Testis (tissue), 2 donors: ENCODE measurements at regions not wholly inside any gene's neighbourhood (a gene's known extent, or its start where the extent isn't known, plus 50 kb on each side); places are given as distances from the start of the nearest gene placed in this dataset.

Source experiments
- DNase-seq: peaks from one replicate; pipeline ENCODE4 v3.0.0-alpha.2; 2019
- H3K27ac ChIP-seq, 2 donors: fragments of 200-600 bp; sonication (generic); one replicate each; pipeline ENCODE4 v1.5.1; 2019
- H3K27me3 ChIP-seq: fragments of 200-600 bp; sonication (generic); one replicate; pipeline ENCODE4 v1.5.1; 2019
- H3K36me3 ChIP-seq: fragments of 200-600 bp; sonication (generic); one replicate; pipeline ENCODE4 v1.5.1; 2017; ENCODE audit warnings: low read depth; ENCODE audit errors: missing control alignments
- H3K4me1 ChIP-seq: fragments of 200-600 bp; sonication (generic); one replicate; pipeline ENCODE4 v1.5.1; 2019
- H3K4me3 ChIP-seq, 2 donors: fragments of 200-600 bp; sonication (generic); one replicate each; pipeline ENCODE4 v1.5.1; 2017 to 2019
- H3K9me3 ChIP-seq: fragments of 200-600 bp; sonication (generic); one replicate; pipeline ENCODE4 v1.5.1; 2017
- POLR2A ChIP-seq: fragments of 450-650 bp; IDR thresholded peaks from one replicate; pipeline ENCODE4 v1.6.1; 2017; ENCODE audit warnings: antibody characterized with exemption, mild to moderate bottlenecking, moderate library complexity
- WGBS, 2 donors: methylation state at CpG; one replicate each; pipeline ENCODE4 v1.1.5; 2018; 5-methylcytosine and 5-hydroxymethylcytosine counted together
- intact Hi-C: fragments of 100-400 bp; cut with DNase I; formaldehyde crosslinking; loops from one replicate; pipeline ENCODE4 v1.15.1; 2023; ENCODE audit warnings: low total_unique reads
- TF ChIP-seq, protein P1 (sequence below), 3 experiments: fragments of 450-650 bp in 2 of 3; fragments of 200-600 bp in 1 of 3; sonication (generic) in 1 of 3; IDR thresholded peaks; one replicate each; pipeline ENCODE4 v1.5.1; 2016 to 2019; ENCODE audit warnings: antibody characterized with exemption in 3 of 3, mild to moderate bottlenecking in 2 of 3, moderate library complexity in 1 of 3

DNA sequence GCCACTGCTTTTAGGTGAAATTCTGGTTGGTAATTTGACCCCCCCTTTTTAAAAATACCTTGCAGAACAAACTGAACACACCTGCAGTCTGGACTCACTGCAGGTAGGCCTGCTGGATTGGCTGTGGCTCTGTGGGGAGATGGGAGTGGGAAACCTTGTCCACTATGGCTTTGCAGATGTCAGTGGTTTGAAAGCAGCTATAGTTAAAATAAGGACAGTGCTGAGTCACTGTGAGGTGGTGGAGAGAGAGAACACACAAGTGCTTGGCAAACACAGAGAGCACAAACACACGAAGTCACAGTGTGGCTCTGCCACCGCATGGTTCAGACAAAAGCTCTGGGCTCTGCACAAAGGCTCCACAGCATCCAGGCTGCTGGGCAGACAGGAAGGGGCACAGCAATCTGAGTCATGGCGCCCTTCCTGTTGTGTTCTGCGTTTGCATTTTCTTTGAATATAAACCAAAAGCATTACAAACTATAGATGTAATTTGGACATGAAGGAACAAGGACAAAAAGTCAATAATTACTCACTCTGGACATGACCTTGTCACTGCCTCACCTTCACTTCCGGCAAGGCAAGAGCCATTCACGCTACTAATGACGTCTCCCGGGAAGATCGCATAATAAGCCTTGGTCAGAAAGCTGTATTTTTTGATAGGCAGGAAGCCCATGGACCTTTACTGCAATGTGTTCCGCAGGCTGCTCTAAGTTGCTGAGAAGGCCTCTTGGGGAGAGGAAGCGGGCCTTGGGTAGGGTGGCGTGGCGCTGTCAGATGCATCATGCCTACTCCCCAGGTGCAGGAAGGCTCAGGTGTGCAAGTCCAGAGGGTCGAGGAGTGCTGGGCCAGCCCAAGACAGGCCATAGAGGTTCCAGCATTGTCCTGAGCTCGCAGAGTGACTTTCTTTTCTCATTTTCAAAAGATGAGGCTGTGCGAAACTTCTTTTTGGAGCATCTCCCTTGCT, 60.1 kb upstream of the MED9 start:
- WGBS, 2 donors: 80 to 87% methylated on average over 16 of the region's 16 CpGs
- H3K36me3 ChIP-seq: no peaks in the 10 kb centered on the region
- H3K27me3 ChIP-seq: no peaks in the 10 kb centered on the region
- no peaks in the 10 kb centered on the region for H3K4me1 ChIP-seq
- H3K9me3 ChIP-seq: no peaks in the 10 kb centered on the region
- intact Hi-C loops: no loop called here
- H3K4me3 ChIP-seq: no peak overlapping the region
- H3K27ac ChIP-seq: peak overlapping the region in 1 of 2 donors; percentile 45
- TF ChIP-seq POLR2A: no peak
- TF ChIP-seq, protein P1, sequence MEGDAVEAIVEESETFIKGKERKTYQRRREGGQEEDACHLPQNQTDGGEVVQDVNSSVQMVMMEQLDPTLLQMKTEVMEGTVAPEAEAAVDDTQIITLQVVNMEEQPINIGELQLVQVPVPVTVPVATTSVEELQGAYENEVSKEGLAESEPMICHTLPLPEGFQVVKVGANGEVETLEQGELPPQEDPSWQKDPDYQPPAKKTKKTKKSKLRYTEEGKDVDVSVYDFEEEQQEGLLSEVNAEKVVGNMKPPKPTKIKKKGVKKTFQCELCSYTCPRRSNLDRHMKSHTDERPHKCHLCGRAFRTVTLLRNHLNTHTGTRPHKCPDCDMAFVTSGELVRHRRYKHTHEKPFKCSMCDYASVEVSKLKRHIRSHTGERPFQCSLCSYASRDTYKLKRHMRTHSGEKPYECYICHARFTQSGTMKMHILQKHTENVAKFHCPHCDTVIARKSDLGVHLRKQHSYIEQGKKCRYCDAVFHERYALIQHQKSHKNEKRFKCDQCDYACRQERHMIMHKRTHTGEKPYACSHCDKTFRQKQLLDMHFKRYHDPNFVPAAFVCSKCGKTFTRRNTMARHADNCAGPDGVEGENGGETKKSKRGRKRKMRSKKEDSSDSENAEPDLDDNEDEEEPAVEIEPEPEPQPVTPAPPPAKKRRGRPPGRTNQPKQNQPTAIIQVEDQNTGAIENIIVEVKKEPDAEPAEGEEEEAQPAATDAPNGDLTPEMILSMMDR (IDR thresholded peaks at IDR 0.05): no peak
- no peak for DNase-seq

DNA sequence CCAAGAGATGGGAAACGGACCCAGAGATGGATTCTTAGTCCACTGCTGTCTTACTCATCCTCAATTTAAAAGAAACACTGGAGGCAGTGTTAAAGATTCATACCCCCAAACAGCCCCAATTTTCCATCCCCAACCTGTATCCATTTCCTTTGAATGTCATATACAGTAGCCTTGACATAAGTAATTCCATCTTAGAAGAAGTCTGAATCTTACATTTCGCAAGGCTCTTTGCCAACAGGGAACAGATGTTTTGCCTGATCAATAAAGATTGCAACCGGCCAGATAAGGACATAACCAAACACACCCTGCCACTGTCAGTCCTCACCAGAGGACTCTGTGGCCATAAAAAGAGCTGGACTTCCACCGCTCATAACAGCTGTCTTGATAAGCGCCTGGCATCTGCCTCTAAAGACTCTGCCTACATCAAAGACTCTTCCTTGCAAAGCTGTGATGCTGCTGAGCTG, 59.0 kb upstream of the MED9 start:
- WGBS, 2 donors: 82 to 90% methylated on average over 5 of the region's 5 CpGs
- DNase-seq: no peak
- Histone ChIP-seq H3K4me1 (no peaks in the 10 kb centered on the region), H3K4me3 (no peak overlapping the region), H3K9me3 (no peaks in the 10 kb centered on the region), H3K27me3 (no peaks in the 10 kb centered on the region), H3K27ac (no peak overlapping the region), H3K36me3 (no peaks in the 10 kb centered on the region)
- intact Hi-C loops: no loop called here
- TF ChIP-seq, protein P1 (IDR thresholded peaks at IDR 0.05): no peak
- no peak for TF ChIP-seq POLR2A

DNA sequence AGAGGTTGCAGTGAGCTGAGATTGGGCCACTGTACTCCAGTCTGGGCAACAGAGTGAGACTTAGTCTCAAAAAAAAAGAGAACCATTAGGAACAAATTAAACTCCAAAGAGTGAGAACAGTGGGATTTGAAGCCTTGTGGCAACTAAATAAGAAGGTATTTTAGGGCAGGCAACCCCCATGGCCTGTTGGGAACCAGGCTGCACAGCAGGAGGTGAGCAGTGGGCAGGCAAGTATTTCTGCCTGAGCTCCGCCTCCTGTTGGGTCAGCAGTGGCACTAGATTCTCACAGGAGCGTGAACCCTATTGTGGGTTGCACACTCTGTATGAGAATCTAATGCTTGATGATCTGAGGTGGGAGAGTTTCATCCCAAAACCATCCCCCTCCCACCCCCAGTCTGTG, 57.6 kb upstream of the MED9 start:
- H3K27ac ChIP-seq: no peak overlapping the region
- H3K36me3 ChIP-seq: no peaks in the 10 kb centered on the region
- WGBS, 2 donors: 98 to 100% methylated on average over 2 of the region's 2 CpGs
- H3K9me3 ChIP-seq: no peaks in the 10 kb centered on the region
- no peak overlapping the region for H3K4me3 ChIP-seq
- no peak for DNase-seq
- no peaks in the 10 kb centered on the region for H3K4me1 ChIP-seq
- TF ChIP-seq POLR2A: no peak
- TF ChIP-seq, protein P1 (IDR thresholded peaks at IDR 0.05): no peak
- intact Hi-C loops: no loop called here
- no peaks in the 10 kb centered on the region for H3K27me3 ChIP-seq

DNA sequence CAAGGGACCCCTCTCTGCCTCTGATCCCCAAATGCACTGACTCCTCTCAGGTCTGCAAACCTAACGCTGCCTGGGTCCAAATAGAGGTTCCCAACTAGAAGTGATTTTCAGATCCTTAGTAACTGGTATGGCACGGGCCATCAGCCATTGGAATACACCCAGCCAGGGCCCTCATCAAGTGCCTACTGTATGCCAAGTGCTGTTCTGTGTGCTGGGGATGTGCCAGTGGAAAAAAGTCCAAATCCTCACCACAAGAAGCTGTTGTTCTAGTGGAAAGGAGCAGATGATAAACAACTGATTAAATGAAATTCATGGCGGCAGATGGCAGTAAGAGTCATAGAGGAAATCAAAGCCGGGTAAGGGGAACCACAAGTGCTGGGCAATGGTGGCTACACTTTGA, 57.2 kb upstream of the MED9 start:
- no peaks in the 10 kb centered on the region for H3K36me3 ChIP-seq
- 91 to 96% methylated on average over 3 to 4 of the region's 4 CpGs for WGBS, 2 donors
- H3K4me1 ChIP-seq: no peaks in the 10 kb centered on the region
- H3K27ac ChIP-seq: no peak overlapping the region
- no peaks in the 10 kb centered on the region for H3K27me3 ChIP-seq
- TF ChIP-seq, protein P1 (IDR thresholded peaks at IDR 0.05): no peak
- no peak for TF ChIP-seq POLR2A
- intact Hi-C loops: no loop called here
- no peaks in the 10 kb centered on the region for H3K9me3 ChIP-seq
- DNase-seq: no peak
- no peak overlapping the region for H3K4me3 ChIP-seq
